AML-193 (cell line): ENCODE measurements at regions not wholly inside any gene's neighbourhood (a gene's known extent, or its start where the extent isn't known, plus 50 kb on each side); places are given as distances from the start of the nearest gene placed in this dataset.
"Not testable (repeated sequence)": the region's sequence is repeated elsewhere in the genome, so short reads cannot be mapped to it uniquely, and the experiment has no call there.

Experiments used
- DNase-seq, 2 experiments: peaks; one replicate each; lab custom pipeline; 2025; lab: John Stamatoyannopoulos, UW

DNA sequence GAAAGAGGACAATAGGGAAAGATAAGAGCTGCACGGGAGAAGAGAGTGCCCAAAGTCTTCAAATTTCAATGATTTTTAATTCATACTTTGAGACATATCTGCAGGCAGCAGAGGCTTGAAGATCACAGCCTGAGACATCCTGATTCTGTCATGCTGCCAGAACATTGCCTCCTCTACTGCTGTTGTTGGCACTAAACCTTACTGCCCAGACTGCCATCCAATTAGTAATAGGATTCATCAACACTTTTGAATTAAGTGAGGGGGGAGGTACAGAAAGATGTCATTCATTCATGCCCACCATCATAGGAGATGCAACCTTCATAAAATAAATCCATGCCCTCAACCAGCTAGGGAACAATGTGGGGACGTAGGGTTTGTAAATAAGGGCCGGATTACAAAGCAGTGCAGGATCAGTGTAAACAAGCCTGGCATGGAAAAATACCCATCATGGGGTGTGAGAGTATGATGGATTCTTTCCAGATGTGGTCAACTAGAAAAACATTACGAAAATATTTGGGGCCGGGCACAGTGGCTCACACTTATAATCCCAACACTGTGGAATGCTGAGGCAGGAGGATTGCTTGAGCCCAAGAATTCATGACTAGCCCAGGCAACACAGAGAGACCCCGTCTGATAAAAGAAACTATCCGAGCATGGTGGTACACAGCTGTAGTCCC lies 122.1 kb upstream of the DAPK1 start:
- DNase-seq, result no peak

DNA sequence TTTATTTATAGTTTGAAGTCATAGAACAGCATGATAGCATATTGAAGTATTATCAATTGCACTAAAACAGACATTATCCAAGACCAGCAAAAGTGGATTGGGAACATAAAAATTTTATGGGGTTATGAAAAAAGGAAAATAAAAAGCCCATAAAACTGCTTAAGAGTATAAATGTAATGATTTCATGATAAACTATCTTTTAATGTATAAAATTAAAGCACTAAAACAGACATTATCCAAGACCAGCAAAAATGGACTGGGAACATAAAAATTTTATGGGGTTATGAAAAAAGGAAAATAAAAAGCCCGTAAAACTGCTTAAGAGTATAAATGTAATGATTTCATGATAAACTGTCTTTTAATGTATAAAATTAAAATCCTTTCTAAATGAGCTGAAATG lies 119.0 kb upstream of the DAPK1 start:
- DNase-seq, result no peak

- DNase-seq, result no peak
Observed at GRCh38 chr9:87379300-87379699, 118.4 kb upstream of the DAPK1 start.

DNA sequence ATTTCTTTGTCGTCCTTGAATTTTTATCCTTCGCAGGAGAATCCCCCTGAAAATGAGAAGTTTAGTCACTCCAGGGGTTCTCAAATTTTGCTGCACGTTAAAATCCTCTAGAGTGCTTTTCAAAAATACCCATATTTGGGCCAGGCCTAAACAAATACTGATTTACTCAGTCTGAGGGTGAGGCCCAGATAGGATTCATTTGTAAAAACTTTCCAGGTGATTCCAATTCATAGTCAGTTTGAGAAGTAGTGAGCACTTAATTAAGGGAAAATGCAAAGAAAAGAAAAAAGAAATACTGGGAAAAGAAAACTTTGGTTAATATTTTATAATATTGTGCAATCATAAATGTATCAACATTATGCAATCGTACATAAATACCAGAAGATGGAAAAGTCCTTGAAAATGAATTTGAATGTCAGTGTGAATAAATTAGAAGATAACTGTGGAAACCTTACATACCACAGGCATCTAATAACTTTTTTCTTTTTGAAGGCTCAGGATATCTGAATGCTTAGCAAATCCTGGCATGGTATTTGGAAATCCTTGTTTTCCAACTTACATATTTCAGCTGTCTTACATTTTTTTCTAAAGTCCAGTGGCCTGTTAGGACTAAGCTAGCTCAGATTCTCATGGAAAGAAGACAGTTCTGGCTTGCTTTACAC lies 116.5 kb upstream of the DAPK1 start:
- no peak for DNase-seq

GRCh38 chr9:87381746-87382145 lies 115.9 kb upstream of the DAPK1 start:
- no peak for DNase-seq

DNA sequence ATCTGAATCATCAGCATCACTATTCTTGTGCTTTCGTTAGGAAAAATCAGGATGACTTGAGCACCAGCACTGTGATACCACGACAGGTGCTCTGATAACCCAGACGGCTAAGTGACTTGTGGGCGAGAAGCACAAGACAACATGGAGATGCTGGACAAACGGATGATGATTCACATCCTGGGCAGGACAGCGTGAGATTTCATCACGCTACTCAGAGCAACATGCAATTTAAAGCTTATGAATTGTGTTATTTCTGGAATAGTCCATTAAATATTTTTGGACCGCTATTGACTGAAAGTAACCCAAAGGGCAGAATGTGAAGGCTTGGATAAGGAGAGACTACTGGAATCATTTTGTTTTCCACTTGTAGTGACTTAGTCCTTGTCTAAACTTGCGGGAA lies 114.8 kb upstream of the DAPK1 start:
- DNase-seq, result no peak

DNA sequence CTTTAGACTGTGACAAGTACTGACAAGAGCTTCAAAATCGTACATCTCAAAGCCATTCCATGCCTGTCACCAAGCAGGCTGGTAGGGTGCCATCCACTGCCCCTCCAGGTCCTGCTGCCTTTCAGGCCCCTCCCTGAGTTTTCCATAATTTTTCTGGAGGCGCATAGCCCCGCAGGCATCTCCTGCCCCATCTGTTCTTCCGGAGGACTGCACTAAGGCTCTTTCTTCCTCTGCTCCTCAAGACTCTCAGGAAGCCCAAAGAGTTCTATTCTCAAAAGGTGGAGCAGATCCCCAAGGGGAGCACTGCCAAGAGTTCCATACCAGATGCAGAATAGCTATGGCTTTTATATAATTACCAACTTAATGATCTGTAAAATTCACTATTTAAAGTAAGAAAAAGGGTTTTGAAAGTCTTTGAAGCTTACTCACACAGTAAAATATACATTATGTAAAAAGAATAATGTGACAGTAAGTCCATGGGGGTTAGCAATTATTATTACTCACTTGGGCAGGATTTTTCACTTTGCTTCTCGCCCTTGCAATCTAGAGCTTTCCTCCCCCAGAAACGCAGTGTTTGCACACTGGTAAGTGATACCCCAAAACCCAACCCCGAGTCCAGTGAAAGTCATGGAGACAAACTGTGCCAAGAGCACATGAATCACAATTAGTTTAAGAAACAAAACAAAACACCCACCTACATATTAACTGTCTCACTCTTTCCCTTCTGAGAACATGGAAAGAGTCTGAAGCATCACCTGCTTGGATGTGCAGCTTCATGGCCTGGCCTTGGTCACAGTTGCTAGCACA lies 114.1 kb upstream of the DAPK1 start:
- no peak for DNase-seq

- no peak for DNase-seq
Observed at GRCh38 chr9:87386490-87387025, 111.1 kb upstream of the DAPK1 start.

GRCh38 chr9:87387351-87388011 lies 110.2 kb upstream of the DAPK1 start:
- no peak for DNase-seq

DNA sequence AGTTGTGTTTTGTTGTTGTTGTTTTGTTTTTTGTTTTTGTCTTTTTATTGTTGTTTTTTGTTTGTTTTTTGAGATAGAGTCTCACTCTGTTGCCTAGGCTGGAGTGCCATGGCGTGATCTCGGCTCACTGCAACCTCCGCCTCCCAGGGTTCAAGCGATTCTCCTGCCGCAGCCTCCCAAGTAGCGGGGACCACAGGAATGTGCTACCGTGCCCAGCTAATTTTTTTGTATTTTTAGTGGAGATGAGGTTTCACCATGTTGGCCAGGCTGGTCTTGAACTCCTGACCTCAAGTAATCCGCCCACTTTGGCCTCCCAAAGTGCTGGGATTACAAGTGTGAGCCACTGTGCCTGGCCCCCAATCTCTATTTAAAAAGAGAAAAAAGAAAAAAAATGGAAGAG lies 109.0 kb upstream of the DAPK1 start:
- DNase-seq, result not testable (repeated sequence)

DNA sequence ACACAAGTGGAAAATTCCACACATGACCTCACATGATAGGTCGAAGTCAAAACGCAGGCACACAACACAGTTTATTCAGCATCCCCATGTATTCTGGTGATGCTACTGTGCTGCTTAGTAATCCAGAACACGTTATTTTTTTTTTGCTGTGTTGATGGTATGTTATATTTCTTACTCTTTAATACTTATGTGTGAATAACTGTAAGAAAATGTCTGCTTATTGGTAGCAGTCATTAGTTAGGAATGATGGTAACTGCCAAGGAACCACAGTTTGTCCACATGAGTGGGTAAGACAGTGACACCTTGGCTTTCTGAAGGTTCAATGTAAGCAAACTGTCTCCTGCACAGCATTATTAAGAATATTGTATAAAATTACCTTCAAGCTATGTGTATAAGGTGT lies 107.7 kb upstream of the DAPK1 start:
- DNase-seq, result no peak

DNA sequence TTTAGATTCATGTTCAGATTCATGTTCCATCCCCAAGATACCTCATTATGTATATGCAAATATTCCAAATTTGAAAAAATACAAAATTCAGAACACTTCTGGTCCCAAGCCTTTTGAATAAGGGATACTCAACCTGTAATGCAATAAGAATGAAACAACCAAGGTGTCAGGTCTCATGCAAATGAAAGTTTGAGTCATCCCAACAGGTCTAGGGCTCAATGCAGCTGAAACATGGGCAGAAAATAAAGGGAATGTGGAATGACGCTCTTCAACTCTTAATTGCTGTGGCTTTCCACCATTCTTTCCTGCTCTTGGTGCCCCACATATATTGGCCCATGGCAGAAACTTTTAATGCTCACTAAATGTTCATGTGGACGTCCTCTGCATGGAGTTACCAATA lies 107.3 kb upstream of the DAPK1 start:
- DNase-seq, result no peak

DNA sequence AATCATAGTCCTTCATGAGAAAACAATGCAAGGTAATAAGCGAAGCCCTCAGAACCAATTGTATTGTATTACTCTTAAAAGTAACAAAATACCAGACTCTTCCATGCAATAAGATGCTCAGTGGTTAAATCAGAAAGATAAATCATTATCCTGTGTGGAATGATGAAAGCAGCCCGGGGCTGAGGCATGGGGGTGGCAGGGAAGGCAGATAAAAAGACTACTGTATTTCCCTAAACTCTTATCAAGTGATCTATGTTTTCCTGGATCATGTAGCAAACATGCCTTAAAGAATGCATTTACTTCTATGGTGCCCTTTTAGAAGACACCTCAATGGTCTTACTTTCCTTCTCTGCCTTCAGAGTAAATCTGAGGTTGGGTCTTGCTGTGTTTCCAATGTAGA lies 105.6 kb upstream of the DAPK1 start:
- DNase-seq, result no peak

DNA sequence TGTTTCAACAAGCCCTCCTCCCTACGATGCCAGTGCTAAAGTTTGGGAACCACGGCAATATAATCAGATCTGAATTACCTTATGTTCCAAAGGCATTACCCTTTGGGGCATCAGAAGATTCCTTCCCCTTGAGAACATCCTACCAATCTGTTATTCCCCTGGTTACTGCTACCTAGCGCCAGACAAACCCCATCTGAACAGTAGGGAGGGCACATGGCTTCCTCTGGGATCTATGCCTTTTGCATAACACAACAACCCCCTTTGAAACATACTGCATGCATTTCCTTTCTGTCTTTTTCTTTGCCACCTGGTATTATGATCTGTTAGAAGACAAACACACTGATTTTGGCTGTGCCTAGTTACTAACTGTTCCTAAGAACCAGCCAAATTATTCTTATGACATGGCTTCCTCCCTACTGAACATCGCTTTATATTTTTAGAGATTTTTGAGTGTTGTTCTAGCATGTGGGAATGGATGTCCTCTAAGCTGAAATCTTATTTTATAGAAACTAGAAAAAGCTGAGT lies 103.9 kb upstream of the DAPK1 start:
- no peak for DNase-seq

DNA sequence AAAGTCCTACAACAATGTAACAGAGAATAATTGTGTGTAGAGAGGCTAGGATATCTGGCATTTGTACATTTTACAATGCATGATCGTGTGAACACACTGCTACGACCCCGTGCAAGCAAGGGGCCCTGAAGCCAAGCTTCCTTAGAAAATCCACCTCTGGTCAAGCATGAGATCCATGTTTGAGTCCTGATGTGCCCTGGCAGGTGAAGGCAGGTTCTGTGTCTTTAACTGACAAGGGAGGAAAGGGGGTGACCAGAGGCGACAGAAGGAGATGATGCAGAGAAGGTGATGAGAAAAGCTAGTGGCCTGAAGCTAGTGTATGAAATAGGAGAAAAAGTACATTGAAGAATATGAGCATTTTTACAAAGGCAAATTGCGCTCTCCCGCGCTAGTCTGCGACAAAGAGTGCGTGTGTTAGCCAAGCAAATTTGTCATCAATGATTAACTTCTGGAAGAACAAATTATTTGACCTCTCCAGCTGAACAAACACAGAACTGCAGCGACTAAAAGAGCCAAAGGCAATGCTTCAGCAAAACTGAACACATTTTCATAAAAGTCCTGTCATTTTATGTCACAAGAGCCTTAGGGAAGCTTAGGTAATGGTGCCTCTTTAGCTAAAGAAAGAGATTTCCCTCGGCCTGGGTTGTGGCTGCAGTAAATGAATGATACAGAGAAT lies 101.7 kb upstream of the DAPK1 start:
- no peak for DNase-seq

- DNase-seq, result no peak
Observed at GRCh38 chr9:87401681-87402080, 96.0 kb upstream of the DAPK1 start.

DNA sequence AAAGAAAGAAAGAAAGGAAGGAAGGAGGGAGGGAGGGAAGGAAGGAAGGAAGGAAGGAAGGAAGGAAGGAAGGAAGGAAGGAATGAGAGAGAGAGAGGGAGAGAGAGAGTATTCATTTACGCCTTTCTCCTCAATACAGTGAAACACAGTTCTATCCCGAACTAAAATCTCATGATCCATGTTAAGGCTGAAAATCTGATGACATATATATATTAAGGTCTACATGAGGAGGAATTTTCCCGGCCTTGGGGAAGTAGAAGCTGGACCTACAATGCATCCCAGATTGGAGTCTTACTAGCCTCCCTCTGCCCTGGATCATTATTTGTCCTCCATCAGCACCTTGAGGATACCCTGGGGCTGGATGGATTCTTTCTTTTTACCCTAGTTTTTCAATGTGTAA lies 95.1 kb upstream of the DAPK1 start:
- DNase-seq, result no peak

DNA sequence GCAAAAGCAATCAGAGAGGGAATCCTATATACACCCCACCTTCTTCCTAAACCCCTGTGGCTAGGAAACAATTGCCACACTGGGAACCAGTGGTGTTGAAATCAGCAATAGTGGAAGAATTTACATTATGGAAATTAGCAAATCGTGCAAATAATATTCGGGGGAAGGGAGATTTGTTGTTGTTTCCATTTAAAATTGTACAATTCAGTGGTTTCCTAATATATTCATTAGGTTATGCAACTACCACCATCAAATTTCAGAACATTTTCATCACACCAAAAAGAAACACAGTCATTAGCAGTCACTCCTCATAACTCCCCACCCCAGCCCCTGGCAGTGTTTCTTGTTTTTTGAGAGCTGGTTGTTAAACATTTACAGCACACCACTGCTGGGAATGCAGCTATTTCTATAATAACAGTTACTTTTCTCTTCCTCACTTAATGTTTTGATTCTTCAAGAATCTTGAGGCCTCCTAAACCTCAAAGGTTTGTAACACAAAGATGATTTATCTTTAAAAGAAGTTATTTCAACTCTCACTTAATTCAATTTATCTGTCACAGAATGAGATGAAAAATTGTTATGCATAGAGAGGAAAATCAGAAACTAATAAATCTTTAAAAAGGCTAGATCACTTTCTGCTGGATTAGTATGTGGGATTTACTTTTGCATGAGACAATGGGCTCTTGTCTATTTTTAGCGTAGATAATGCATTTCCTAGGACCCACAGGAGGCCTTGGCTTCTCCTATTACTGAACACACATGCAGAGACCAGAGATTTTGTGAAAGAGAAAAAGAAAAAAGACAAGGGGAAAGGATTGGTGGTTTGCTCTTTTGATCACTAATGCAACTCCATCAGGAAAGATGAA lies 91.8 kb upstream of the DAPK1 start:
- DNase-seq, result no peak

- DNase-seq, result no peak
Observed at GRCh38 chr9:87406543-87407166, 91.0 kb upstream of the DAPK1 start.
